SK-N-SH (cell line): ENCODE measurements at regions not wholly inside any gene's neighbourhood (a gene's known extent, or its start where the extent isn't known, plus 50 kb on each side); places are given as distances from the start of the nearest gene placed in this dataset.

Experiments used
- CTCF ChIA-PET: fragments of 300-600, 350-600 bp; formaldehyde crosslinking; extraction: SDS; loops from one replicate; lab custom pipeline; 2021; lab: Yijun Ruan, JAX
- POLR2A ChIA-PET: fragments of 350-600 bp; sonication (Branson Sonifier 250); formaldehyde crosslinking; extraction: SDS; loops from one replicate; lab custom pipeline; 2020; ENCODE audit warnings: antibody characterized with exemption, inconsistent platforms; lab: Yijun Ruan, JAX
- DNase-seq: peaks from one replicate; pipeline ENCODE4 v3.0.0; 2012
- H2AFZ ChIP-seq: fragments of 200-600 bp; sonication (generic); 2 replicates; pipeline ENCODE4 v1.8.1; 2016; ENCODE audit warnings: antibody characterized with exemption, mild to moderate bottlenecking, low read depth
- H3F3A ChIP-seq: fragments of 200-600 bp; sonication (generic); replicated peaks from 2 replicates; pipeline ENCODE3; 2016; ENCODE audit warnings: antibody characterized with exemption, mild to moderate bottlenecking; ENCODE audit not compliant: insufficient read depth
- H3K27ac ChIP-seq, 2 experiments: fragments of 200-500 bp in 1 of 2; fragments of 200-600 bp in 1 of 2; sonication (Bioruptor generic) in 1 of 2; sonication (generic), shearing (Covaris generic) in 1 of 2; 2 replicates each; pipeline versions ENCODE4 v1.5.1 to v1.6.1; 2014 to 2016; ENCODE audit warnings: low read depth in 2 of 2, inconsistent platforms in 1 of 2, low read length in 1 of 2, mild to moderate bottlenecking in 1 of 2, mixed read lengths in 1 of 2
- H3K27me3 ChIP-seq: fragments of 200-600 bp; sonication (generic), shearing (Covaris generic); 2 replicates; pipeline ENCODE4 v1.6.1; 2016; ENCODE audit warnings: mixed run types; ENCODE audit not compliant: insufficient read depth
- H3K36me3 ChIP-seq, 2 experiments: fragments of 200-500 bp in 1 of 2; fragments of 200-600 bp in 1 of 2; sonication (Bioruptor generic) in 1 of 2; sonication (generic) in 1 of 2; replicated peaks in 1 of 2; 2 replicates each; pipeline versions ENCODE3 to v1.5.1; 2014 to 2016; ENCODE audit warnings: low read length in 1 of 2, mild to moderate bottlenecking in 1 of 2; ENCODE audit not compliant: insufficient read depth in 2 of 2, control insufficient read depth in 1 of 2
- H3K4me1 ChIP-seq, 2 experiments: fragments of 200-500 bp in 1 of 2; fragments of 200-600 bp in 1 of 2; sonication (Bioruptor generic) in 1 of 2; sonication (generic), shearing (Covaris generic) in 1 of 2; 2 replicates each; pipeline versions ENCODE4 v1.5.1 to v1.6.1; 2014 to 2016; ENCODE audit warnings: low read depth in 1 of 2, low read length in 1 of 2, mixed run types in 1 of 2; ENCODE audit not compliant: insufficient read depth in 2 of 2, control insufficient read depth in 1 of 2
- H3K4me2 ChIP-seq: fragments of 200-600 bp; sonication (generic), shearing (Covaris generic); 2 replicates; pipeline ENCODE4 v1.6.1; 2017; ENCODE audit warnings: mixed run types
- H3K4me3 ChIP-seq, 2 experiments: fragments of 200-500 bp in 1 of 2; fragments of 200-600 bp in 1 of 2; sonication (Bioruptor generic) in 1 of 2; sonication (generic), shearing (Covaris generic) in 1 of 2; 2 replicates each; pipeline versions ENCODE4 v1.5.1 to v1.8.1; 2014 to 2016; ENCODE audit warnings: low read depth in 2 of 2, inconsistent platforms in 1 of 2, low read length in 1 of 2, mild to moderate bottlenecking in 1 of 2, mixed read lengths in 1 of 2, moderate library complexity in 1 of 2
- H3K79me2 ChIP-seq: fragments of 200-600 bp; sonication (generic); 2 replicates; pipeline ENCODE4 v1.8.1; 2017; ENCODE audit warnings: mild to moderate bottlenecking; ENCODE audit not compliant: insufficient read depth
- H3K9ac ChIP-seq: fragments of 200-600 bp; sonication (generic); 2 replicates; pipeline ENCODE4 v1.6.1; 2017; ENCODE audit warnings: mixed run types
- H3K9me2 ChIP-seq: fragments of 200-600 bp; sonication (generic); 2 replicates; pipeline ENCODE4 v1.6.1; 2017; ENCODE audit warnings: mixed run types
- H3K9me3 ChIP-seq: fragments of 200-600 bp; sonication (generic); 2 replicates; pipeline ENCODE4 v1.6.1; 2017; ENCODE audit warnings: mixed run types, mild to moderate bottlenecking, moderate library complexity
- H4K20me1 ChIP-seq: fragments of 200-600 bp; sonication (generic); 2 replicates; pipeline ENCODE4 v1.6.1; 2017; ENCODE audit warnings: mild to moderate bottlenecking, mixed run types; ENCODE audit not compliant: insufficient read depth
- FOSL2 ChIP-seq: IDR thresholded peaks from 2 replicates; pipeline ENCODE4 v1.4.0; 2012; ENCODE audit warnings: low read depth, mild to moderate bottlenecking, moderate library complexity, borderline replicate concordance
- SIN3A ChIP-seq: IDR thresholded peaks from 2 replicates; pipeline ENCODE4 v1.6.1; 2012; ENCODE audit warnings: low read depth, mild to moderate bottlenecking, low read length, moderate library complexity, borderline replicate concordance
- SMC3 ChIP-seq: IDR thresholded peaks from 2 replicates; pipeline ENCODE4 v1.6.1; 2012; ENCODE audit warnings: low read depth, low read length, improper control_type of control experiment
- WGBS: methylation state at CpG from one replicate; pipeline ENCODE4 v1.1.6; 2017; ENCODE audit warnings: low lambda C conversion rate; 5-methylcytosine and 5-hydroxymethylcytosine counted together

DNA sequence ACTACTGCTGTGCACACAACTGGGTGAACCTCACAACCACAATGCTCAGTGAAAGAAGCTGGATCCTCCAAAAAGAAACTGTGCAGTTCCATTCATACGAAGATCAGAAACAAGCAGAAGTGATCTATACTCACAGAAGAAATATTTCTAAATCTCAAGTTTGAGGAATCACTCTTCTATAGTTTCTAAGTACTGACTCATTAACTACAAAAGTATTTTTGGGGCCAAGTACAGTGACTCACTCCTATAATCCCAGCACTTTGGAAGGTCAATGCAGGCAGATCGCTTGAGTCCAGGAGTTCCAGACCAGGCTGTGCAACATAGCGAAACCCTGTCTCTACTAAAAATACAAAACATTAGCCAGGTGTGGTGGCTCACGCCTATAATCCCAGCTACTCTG is 51.3 kb upstream of the RELL1 start:
- H3K4me2 ChIP-seq, result no peak overlapping the region
- no peak overlapping the region for H3K4me3 ChIP-seq
- H3K4me1 ChIP-seq, result no peaks in the 10 kb centered on the region
- CTCF ChIA-PET, result no interaction called here
- no peak overlapping the region for H2AFZ ChIP-seq
- no peaks in the 10 kb centered on the region for H3K9me2 ChIP-seq
- 0 out of 2 replicates have a peak, but pooled peaks have one; percentile 8 for TF ChIP-seq FOSL2
- TF ChIP-seq SMC3, result no peak
- no peak for TF ChIP-seq SIN3A
- no peaks in the 10 kb centered on the region for H3F3A ChIP-seq
- DNase-seq, result no peak
- POLR2A ChIA-PET, result no interaction called here
- 69% methylated on average over 4 of the region's 4 CpGs for WGBS
- H3K27me3 ChIP-seq, result no peaks in the 10 kb centered on the region
- no peaks in the 10 kb centered on the region for H4K20me1 ChIP-seq
- no peak overlapping the region for H3K9ac ChIP-seq
- H3K27ac ChIP-seq, result no peak overlapping the region
- no peaks in the 10 kb centered on the region for H3K36me3 ChIP-seq
- H3K9me3 ChIP-seq, result no peaks in the 10 kb centered on the region
- no peaks in the 10 kb centered on the region for H3K79me2 ChIP-seq
